ENCODE measurements at regions not wholly inside any gene's neighbourhood (a gene's known extent, or its start where the extent isn't known, plus 50 kb on each side); places are given as distances from the start of the nearest gene placed in this dataset.

DNA sequence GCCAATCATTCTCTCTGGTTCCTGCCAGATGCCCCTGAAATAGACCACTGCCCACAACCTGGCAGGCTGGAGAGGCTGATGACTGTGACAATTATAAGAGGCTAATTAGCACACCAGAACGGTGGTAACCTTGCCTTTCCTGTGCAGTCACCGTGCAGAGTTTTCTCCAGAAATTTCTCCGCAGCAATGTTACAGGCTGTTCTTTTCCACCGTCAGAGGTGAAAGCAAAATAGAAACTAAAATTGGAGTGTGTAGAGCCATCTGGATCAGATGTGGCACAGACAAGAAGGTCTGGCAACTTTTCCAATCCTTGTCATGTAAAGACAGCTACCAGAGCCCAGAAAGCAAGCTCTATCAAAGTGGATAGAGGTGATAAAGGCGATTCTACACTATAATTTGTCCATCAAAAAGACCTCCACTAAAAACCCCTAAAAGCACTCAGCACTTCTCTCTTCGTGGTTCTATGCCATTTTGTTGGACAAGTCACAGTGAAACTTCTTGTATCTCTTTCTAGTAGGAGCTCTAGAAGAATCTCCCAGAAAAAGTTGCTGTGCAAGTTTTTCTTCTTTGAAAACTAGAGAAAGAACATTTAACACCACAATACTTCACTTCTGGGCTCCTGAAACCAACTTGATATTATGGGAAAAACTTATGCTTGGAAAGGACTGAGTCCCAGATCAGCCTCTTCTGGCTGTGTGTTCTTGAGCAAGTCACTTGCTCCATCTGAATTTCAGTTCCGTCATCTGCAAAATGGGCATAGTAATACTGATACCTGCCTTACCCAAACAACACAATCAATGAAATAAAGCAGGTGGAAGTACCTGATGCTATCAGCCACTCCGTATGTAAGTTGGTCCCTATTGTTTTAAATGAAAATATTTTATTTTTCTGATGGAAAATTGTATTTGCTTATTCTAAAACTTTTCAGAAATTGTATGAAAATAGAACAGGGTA is 295.6 kb upstream of the DLGAP1 start:
- TF ChIP-seq POLR2A (IDR thresholded peaks at IDR 0.05; ENCODE audit: low read length): no peak
- no peak for TF ChIP-seq GATA1 (IDR thresholded peaks at IDR 0.05; ENCODE audit: low read depth, low read length)

Data from erythroblast (primary cell).